GM12878 (cell line): ENCODE measurements at regions not wholly inside any gene's neighbourhood (a gene's known extent, or its start where the extent isn't known, plus 50 kb on each side); places are given as distances from the start of the nearest gene placed in this dataset.

Experiments
- ATAC-seq: fragments of 200-7000 bp; cut with Tn5 transposase; 3 replicates; pipeline ENCODE4 v1.9.1; 2020; ENCODE audit warnings: mild to moderate bottlenecking, moderate library complexity
- BruUV-seq: library from RNA; stranded (reverse); fragments of 400-500 nt; replicated peaks from 2 replicates; lab custom pipeline; 2021; lab: Mats Ljungman, UMichigan
- CTCF ChIA-PET: fragments of 300-600 bp; sonication (Branson Sonifier 250); formaldehyde crosslinking; extraction: SDS; loops from one replicate; lab custom pipeline; 2021; ENCODE audit warnings: inconsistent platforms; lab: Yijun Ruan, JAX
- POLR2A ChIA-PET: fragments of 350-600 bp; formaldehyde crosslinking; extraction: SDS; loops from one replicate; lab custom pipeline; 2021; ENCODE audit warnings: inconsistent platforms; lab: Charles Lee
- RAD21 ChIA-PET: fragments of 300-600 bp; sonication (Branson Sonifier 250); formaldehyde crosslinking; loops from one replicate; lab custom pipeline; 2023; ENCODE audit warnings: antibody characterized with exemption; ENCODE audit not compliant: unreplicated experiment; lab: Charles Lee
- SMC1A ChIA-PET: fragments of 300-600 bp; sonication (Branson Sonifier 250); formaldehyde crosslinking; loops from one replicate; lab custom pipeline; 2023; ENCODE audit not compliant: unreplicated experiment, uncharacterized antibody; lab: Charles Lee
- DNase-seq: peaks from one replicate; pipeline ENCODE4 v3.0.0-alpha.2; 2011; ENCODE audit warnings: low read depth, low spot score
- FAIRE-seq: peaks from 3 replicates; lab custom pipeline; 2011; peaks lifted over from hg19 to GRCh38; lab: Jason Lieb, UNC
- H2AFZ ChIP-seq: 2 replicates; pipeline ENCODE4 v1.6.0; 2011; ENCODE audit warnings: low read depth, low read length, control low read depth; ENCODE audit not compliant: control insufficient read depth
- H3K27ac ChIP-seq: 2 replicates; pipeline ENCODE4 v1.5.1; 2011; ENCODE audit warnings: control low read depth; ENCODE audit not compliant: control insufficient read depth, insufficient read depth
- H3K27me3 ChIP-seq, 2 experiments: replicated peaks in 1 of 2; 2 replicates each; pipeline versions ENCODE4 v1.6.0 to v1.6.1; 2011; ENCODE audit warnings: low read length in 1 of 2; ENCODE audit not compliant: control insufficient read depth in 2 of 2, insufficient read depth in 2 of 2
- H3K36me3 ChIP-seq, 2 experiments: 2 replicates each; pipeline ENCODE4 v1.5.1; 2011; ENCODE audit warnings: low read length in 1 of 2; ENCODE audit not compliant: control insufficient read depth in 2 of 2, insufficient read depth in 2 of 2
- H3K4me1 ChIP-seq: 2 replicates; pipeline ENCODE4 v1.6.1; 2011; ENCODE audit warnings: mild to moderate bottlenecking, low read length, moderate library complexity, mixed read lengths; ENCODE audit not compliant: control insufficient read depth, insufficient read depth
- H3K4me2 ChIP-seq: 2 replicates; pipeline ENCODE4 v1.6.0; 2011; ENCODE audit warnings: control low read depth; ENCODE audit not compliant: control insufficient read depth, insufficient read depth
- H3K4me3 ChIP-seq: fragments of 200-600 bp; sonication (generic); 2 replicates; pipeline ENCODE4 v1.5.1; 2016
- H3K79me2 ChIP-seq: 2 replicates; pipeline ENCODE4 v1.6.0; 2011; ENCODE audit warnings: low read length; ENCODE audit not compliant: control insufficient read depth, insufficient read depth
- H3K9ac ChIP-seq: 2 replicates; pipeline ENCODE4 v1.8.0; 2011; ENCODE audit warnings: low read length, control low read depth, mixed read lengths; ENCODE audit not compliant: control insufficient read depth, insufficient read depth
- H3K9me3 ChIP-seq: replicated peaks from 3 replicates; pipeline ENCODE4 v1.5.1; 2011; ENCODE audit warnings: mild to moderate bottlenecking, low read length; ENCODE audit not compliant: control insufficient read depth, insufficient read depth
- H4K20me1 ChIP-seq: 2 replicates; pipeline ENCODE4 v1.6.0; 2011; ENCODE audit not compliant: control insufficient read depth, insufficient read depth
- ZNF217 ChIP-seq: fragments of 450-650 bp; IDR thresholded peaks from 2 replicates; pipeline ENCODE4 v1.6.1; 2017; ENCODE audit warnings: antibody characterized with exemption, mild to moderate bottlenecking
- WGBS: methylation state at CpG from one replicate; pipeline ENCODE4 v1.1.6; 2016; ENCODE audit warnings: low lambda C conversion rate; ENCODE audit not compliant: insufficient replicate concordance, insufficient coverage; ENCODE audit errors: missing lambda C conversion rate; 5-methylcytosine and 5-hydroxymethylcytosine counted together
- in situ Hi-C: fragments of 300-500 bp; cut with MboI; formaldehyde crosslinking; loops from 9 replicates; pipeline ENCODE4 v1.14.3; 2018; ENCODE audit warnings: mixed read lengths
- intact Hi-C: fragments of 100-400 bp; cut with micrococcal nuclease; formaldehyde crosslinking; loops from one replicate; pipeline ENCODE4 v1.14.2; 2022; ENCODE audit not compliant: unreplicated experiment
- TF ChIP-seq, protein P1 (sequence below): fragments of 450-650 bp; formaldehyde crosslinking; IDR thresholded peaks from 2 replicates; pipeline ENCODE4 v1.4.0; 2020; ENCODE audit warnings: mild to moderate bottlenecking, moderate library complexity
- TF ChIP-seq, protein P2 (sequence below): IDR thresholded peaks from 2 replicates; pipeline ENCODE4 v1.6.1; 2012; ENCODE audit warnings: low read length, inconsistent platforms

DNA sequence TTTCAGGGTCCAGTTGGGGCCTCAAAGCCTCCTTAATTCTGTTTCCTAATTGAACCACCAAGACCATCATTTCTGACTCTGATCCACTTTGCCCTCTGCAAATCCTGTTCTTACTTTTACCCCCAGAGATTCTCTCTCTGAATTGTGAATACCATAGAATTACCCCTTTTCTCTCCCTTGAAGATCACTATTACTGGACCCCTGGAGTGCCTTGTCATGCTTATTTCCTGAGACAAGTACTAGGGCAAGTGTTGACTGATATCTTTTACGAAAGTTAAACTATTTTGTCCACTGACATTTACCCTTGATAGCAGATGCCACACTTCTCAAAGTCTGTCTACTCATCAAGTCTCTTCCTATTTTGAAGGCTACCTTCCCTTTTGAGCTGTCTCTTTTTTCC lies 246.9 kb upstream of the PTGER4 start:
- DNase-seq (no peak), FAIRE-seq (no peak), ATAC-seq (no peak)
- Histone ChIP-seq H3K9ac (no peak overlapping the region), H3K27ac (no peak overlapping the region), H3K36me3 (no peaks in the 10 kb centered on the region), H3K27me3 (no peaks in the 10 kb centered on the region), H3K9me3 (no peaks in the 10 kb centered on the region; the same call in 2 of the 3 replicates), H4K20me1 (no peaks in the 10 kb centered on the region), H3K79me2 (no peaks in the 10 kb centered on the region), H3K4me2 (no peak overlapping the region), H3K4me1 (peaks cover 5% of the 10 kb centered on the region; the same call in 1 of the 2 replicates), H2AFZ (no peak overlapping the region), H3K4me3 (no peak overlapping the region)
- RAD21 ChIA-PET, result no interaction called here
- in situ Hi-C loops (no loop called here), intact Hi-C loops (no loop called here)
- no TSS peak for BruUV-seq
- POLR2A ChIA-PET, result no interaction called here
- SMC1A ChIA-PET, result no interaction called here
- CTCF ChIA-PET, result no interaction called here
- TF ChIP-seq, protein P1, sequence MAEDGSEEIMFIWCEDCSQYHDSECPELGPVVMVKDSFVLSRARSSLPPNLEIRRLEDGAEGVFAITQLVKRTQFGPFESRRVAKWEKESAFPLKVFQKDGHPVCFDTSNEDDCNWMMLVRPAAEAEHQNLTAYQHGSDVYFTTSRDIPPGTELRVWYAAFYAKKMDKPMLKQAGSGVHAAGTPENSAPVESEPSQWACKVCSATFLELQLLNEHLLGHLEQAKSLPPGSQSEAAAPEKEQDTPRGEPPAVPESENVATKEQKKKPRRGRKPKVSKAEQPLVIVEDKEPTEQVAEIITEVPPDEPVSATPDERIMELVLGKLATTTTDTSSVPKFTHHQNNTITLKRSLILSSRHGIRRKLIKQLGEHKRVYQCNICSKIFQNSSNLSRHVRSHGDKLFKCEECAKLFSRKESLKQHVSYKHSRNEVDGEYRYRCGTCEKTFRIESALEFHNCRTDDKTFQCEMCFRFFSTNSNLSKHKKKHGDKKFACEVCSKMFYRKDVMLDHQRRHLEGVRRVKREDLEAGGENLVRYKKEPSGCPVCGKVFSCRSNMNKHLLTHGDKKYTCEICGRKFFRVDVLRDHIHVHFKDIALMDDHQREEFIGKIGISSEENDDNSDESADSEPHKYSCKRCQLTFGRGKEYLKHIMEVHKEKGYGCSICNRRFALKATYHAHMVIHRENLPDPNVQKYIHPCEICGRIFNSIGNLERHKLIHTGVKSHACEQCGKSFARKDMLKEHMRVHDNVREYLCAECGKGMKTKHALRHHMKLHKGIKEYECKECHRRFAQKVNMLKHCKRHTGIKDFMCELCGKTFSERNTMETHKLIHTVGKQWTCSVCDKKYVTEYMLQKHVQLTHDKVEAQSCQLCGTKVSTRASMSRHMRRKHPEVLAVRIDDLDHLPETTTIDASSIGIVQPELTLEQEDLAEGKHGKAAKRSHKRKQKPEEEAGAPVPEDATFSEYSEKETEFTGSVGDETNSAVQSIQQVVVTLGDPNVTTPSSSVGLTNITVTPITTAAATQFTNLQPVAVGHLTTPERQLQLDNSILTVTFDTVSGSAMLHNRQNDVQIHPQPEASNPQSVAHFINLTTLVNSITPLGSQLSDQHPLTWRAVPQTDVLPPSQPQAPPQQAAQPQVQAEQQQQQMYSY (CRISPR knock-in tag), result no peak
- TF ChIP-seq, protein P2, sequence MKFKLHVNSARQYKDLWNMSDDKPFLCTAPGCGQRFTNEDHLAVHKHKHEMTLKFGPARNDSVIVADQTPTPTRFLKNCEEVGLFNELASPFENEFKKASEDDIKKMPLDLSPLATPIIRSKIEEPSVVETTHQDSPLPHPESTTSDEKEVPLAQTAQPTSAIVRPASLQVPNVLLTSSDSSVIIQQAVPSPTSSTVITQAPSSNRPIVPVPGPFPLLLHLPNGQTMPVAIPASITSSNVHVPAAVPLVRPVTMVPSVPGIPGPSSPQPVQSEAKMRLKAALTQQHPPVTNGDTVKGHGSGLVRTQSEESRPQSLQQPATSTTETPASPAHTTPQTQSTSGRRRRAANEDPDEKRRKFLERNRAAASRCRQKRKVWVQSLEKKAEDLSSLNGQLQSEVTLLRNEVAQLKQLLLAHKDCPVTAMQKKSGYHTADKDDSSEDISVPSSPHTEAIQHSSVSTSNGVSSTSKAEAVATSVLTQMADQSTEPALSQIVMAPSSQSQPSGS, result no peak
- no peak for TF ChIP-seq ZNF217
- 83% methylated on average over 1 of the region's 1 CpG for WGBS
